Activated CD4-positive, alpha-beta memory T cell treated with anti-CD3 and anti-CD28 coated beads for 36 hours (primary cell): ENCODE measurements at regions not wholly inside any gene's neighbourhood (a gene's known extent, or its start where the extent isn't known, plus 50 kb on each side); places are given as distances from the start of the nearest gene placed in this dataset.
A peak's percentile ranks its signal among the peaks of the same experiment; 100 is the strongest.

Experiments used
- CTCF ChIA-PET: fragments of 350-600 bp; sonication (Branson Sonifier 250); formaldehyde crosslinking; loops from one replicate; lab custom pipeline; 2021; ENCODE audit warnings: antibody characterized with exemption, inconsistent platforms; lab: Charles Lee
- POLR2A ChIA-PET: fragments of 350-600 bp; sonication (Branson Sonifier 250); formaldehyde crosslinking; loops from one replicate; lab custom pipeline; 2021; ENCODE audit warnings: antibody characterized with exemption; lab: Charles Lee
- DNase-seq: peaks from one replicate; pipeline ENCODE4 v3.0.0-alpha.2; 2020
- H3K27ac Mint-ChIP-seq: one replicate; pipeline ENCODE4 v1.8.0; 2021; ENCODE audit warnings: mixed read lengths
- H3K27me3 Mint-ChIP-seq: one replicate; pipeline ENCODE4 v1.8.0; 2021; ENCODE audit warnings: mixed read lengths
- H3K36me3 Mint-ChIP-seq: one replicate; pipeline ENCODE4 v1.8.0; 2021; ENCODE audit warnings: mixed read lengths
- H3K4me1 Mint-ChIP-seq: one replicate; pipeline ENCODE4 v1.8.0; 2021; ENCODE audit warnings: low read depth, mixed read lengths
- H3K4me3 Mint-ChIP-seq: one replicate; pipeline ENCODE4 v1.8.0; 2021; ENCODE audit warnings: mild to moderate bottlenecking, mixed read lengths
- H3K9me3 Mint-ChIP-seq: one replicate; pipeline ENCODE4 v1.8.0; 2021; ENCODE audit warnings: mixed read lengths
- intact Hi-C: fragments of 100-400 bp; cut with micrococcal nuclease; formaldehyde crosslinking; loops from one replicate; pipeline ENCODE4 v1.15.1; 2023

DNA sequence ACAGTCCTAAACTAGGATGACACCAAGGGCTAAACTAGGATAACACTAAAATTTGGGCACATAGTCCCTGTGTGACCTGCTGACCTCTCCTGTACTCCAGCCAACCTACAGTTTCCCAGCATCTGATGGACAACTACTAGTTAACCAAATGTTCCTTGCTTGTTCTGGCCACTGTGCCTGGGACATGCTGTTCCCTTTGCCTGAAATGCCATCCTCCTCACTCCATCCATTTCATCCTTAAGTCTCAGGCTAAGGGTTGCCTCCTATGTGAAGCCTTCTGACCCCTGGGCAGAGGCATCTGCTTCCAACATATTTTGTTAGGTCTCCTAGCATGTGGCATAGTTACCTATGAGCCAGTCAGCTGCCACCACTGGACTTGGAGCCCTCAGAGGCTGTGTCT, 204.9 kb upstream of the JUN start:
- H3K4me1 Mint-ChIP-seq, result peaks cover 4% of the 10 kb centered on the region
- no peaks in the 10 kb centered on the region for H3K27me3 Mint-ChIP-seq
- no peak overlapping the region for H3K4me3 Mint-ChIP-seq
- intact Hi-C loops, result no loop called here
- no peaks in the 10 kb centered on the region for H3K36me3 Mint-ChIP-seq
- CTCF ChIA-PET, result no interaction called here
- POLR2A ChIA-PET, result no interaction called here
- DNase-seq, result no peak
- no peak overlapping the region for H3K27ac Mint-ChIP-seq
- H3K9me3 Mint-ChIP-seq, result no peaks in the 10 kb centered on the region

DNA sequence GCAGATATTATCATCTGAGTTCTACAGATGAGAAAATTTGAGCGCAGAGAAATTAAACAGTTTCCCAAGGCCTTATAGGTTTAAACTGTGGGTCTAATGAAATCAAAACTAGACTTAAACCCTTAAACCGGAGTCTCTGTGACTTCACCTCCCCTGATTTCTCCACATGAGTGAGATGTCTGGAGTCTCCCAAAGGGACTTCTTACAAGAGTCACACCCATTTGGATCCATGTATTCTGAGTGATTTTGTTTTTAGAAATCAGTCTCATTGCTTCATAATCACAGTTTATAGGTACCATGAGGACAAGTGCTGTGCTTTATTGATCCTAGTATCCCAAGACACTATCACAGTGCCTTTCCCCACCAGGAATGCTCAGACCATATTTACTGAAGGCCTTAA, 206.0 kb upstream of the JUN start:
- Mint-ChIP-seq H3K4me3 (no peak overlapping the region), H3K27ac (no peak overlapping the region), H3K4me1 (peaks cover 4% of the 10 kb centered on the region), H3K27me3 (peaks cover 2% of the 10 kb centered on the region), H3K36me3 (no peaks in the 10 kb centered on the region), H3K9me3 (no peaks in the 10 kb centered on the region)
- CTCF ChIA-PET, result no interaction called here
- POLR2A ChIA-PET, result no interaction called here
- intact Hi-C loops, result no loop called here
- no peak for DNase-seq

DNA sequence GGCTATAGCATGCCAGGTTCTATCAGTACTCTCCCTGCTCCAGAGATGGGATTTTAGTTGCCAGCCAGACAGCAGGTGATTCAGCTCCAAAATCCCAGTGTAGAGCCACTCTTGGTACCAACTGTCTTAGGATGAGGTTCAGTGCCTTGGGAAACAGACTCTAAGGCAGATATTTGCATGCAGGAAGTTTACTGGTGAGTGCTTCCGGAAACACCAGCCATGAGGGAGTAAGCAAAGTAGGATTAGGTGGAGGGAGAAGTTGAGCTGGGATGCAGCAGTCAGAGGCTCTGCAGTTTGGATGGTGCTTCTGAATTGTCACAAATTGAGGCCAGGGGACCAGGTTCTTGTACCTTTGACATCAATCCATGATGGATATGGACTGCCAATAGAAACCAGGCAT, 207.5 kb upstream of the JUN start:
- DNase-seq, result no peak
- no peak overlapping the region for H3K27ac Mint-ChIP-seq
- peaks cover 4% of the 10 kb centered on the region for H3K4me1 Mint-ChIP-seq
- no peaks in the 10 kb centered on the region for H3K9me3 Mint-ChIP-seq
- H3K27me3 Mint-ChIP-seq, result peaks cover 2% of the 10 kb centered on the region
- H3K36me3 Mint-ChIP-seq, result no peaks in the 10 kb centered on the region
- H3K4me3 Mint-ChIP-seq, result no peak overlapping the region
- POLR2A ChIA-PET, result no interaction called here
- CTCF ChIA-PET, result no interaction called here
- intact Hi-C loops, result no loop called here

DNA sequence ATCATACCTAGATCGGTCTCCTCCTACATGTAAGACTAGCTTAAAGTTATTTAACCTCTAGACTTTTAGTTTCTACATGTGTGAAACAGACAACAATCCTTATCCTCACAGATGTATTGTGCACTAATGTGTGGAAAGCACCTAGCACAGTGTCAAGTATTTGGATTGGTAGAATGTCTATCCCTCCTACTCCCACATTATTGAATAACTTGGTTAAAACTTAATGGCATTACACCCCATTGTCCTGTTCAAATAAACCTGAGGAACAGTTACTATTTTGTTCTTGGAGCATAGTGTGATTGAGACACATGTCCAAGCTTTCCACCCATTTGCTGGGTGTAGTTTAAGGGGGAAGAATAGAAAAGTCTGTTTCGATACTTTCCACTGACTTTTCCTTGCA, 208.8 kb upstream of the JUN start:
- intact Hi-C loops, result no loop called here
- DNase-seq, result no peak
- CTCF ChIA-PET, result no interaction called here

DNA sequence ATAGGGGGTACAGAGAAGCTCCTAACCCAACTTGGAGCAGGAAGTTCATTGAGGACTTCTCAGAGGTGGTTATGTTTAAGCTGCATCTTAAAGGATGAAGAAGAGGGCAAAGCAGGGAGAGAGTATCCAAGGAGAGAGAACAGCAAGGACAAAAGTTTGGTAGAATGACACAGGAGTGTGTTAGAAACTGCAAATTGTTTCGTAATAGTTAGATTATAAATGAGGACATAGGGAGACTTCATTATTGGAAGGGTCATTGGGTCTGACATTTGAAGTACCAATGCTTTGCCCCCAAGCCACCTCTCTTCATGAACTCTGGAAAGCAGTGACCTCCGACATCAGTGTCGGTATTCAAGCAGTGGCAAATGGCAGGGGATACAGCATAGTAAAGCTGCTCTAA, 209.6 kb upstream of the JUN start:
- intact Hi-C loops, result no loop called here
- CTCF ChIA-PET, result no interaction called here
- Mint-ChIP-seq H3K27me3 (peaks cover 2% of the 10 kb centered on the region), H3K36me3 (no peaks in the 10 kb centered on the region), H3K4me1 (peaks cover 4% of the 10 kb centered on the region), H3K9me3 (no peaks in the 10 kb centered on the region), H3K4me3 (no peak overlapping the region), H3K27ac (no peak overlapping the region)
- POLR2A ChIA-PET, result no interaction called here
- DNase-seq, result no peak

More for the DNA sequence above, 208.8 kb upstream of the JUN start:
- no peaks in the 10 kb centered on the region for H3K36me3 Mint-ChIP-seq
- H3K27ac Mint-ChIP-seq, result no peak overlapping the region
- H3K9me3 Mint-ChIP-seq, result no peaks in the 10 kb centered on the region
- H3K27me3 Mint-ChIP-seq, result peaks cover 2% of the 10 kb centered on the region
- peaks cover 4% of the 10 kb centered on the region for H3K4me1 Mint-ChIP-seq
- POLR2A ChIA-PET, result no interaction called here
- no peak overlapping the region for H3K4me3 Mint-ChIP-seq

GRCh38 chr1:58994664-58995063, 210.8 kb upstream of the JUN start:
- no peak overlapping the region for H3K4me3 Mint-ChIP-seq
- H3K4me1 Mint-ChIP-seq, result peaks cover 6% of the 10 kb centered on the region
- intact Hi-C loops, result no loop called here
- CTCF ChIA-PET, result no interaction called here
- POLR2A ChIA-PET, result no interaction called here
- DNase-seq, result no peak
- H3K36me3 Mint-ChIP-seq, result no peaks in the 10 kb centered on the region
- H3K27me3 Mint-ChIP-seq, result peaks cover 2% of the 10 kb centered on the region
- no peaks in the 10 kb centered on the region for H3K9me3 Mint-ChIP-seq
- H3K27ac Mint-ChIP-seq, result no peak overlapping the region

GRCh38 chr1:58996341-58997059, 212.7 kb upstream of the JUN start:
- POLR2A ChIA-PET, result no interaction called here
- no peak overlapping the region for H3K4me3 Mint-ChIP-seq
- H3K9me3 Mint-ChIP-seq, result no peaks in the 10 kb centered on the region
- H3K27ac Mint-ChIP-seq, result no peak overlapping the region
- no peak for DNase-seq
- CTCF ChIA-PET, result interaction anchor here (1.3 kb wide), 1 partner anchor 9 kb away, joined by 3 read pairs; no protein-coding TSS in a partner anchor
- peaks cover 2% of the 10 kb centered on the region for H3K27me3 Mint-ChIP-seq
- peaks cover 6% of the 10 kb centered on the region for H3K4me1 Mint-ChIP-seq
- H3K36me3 Mint-ChIP-seq, result no peaks in the 10 kb centered on the region
- intact Hi-C loops, result no loop called here

DNA sequence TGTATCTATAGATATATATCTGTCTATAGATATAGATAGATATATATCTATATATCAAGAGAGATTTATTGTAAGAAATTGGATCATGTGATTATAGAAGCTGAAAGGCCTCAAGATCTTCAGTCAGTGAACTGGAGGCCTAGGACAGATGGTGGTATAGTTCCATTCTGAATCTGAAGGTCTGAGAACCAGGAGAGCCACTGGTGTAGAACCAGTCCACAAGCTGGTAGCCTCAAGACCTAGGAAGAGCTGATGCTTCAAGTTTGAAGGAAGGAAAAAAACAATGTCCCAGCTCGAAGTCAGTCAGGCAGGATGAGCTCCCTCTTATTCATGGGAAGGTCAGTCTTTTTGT, 213.2 kb upstream of the JUN start:
- POLR2A ChIA-PET, result no interaction called here
- no peaks in the 10 kb centered on the region for H3K9me3 Mint-ChIP-seq
- CTCF ChIA-PET, result no interaction called here

DNA sequence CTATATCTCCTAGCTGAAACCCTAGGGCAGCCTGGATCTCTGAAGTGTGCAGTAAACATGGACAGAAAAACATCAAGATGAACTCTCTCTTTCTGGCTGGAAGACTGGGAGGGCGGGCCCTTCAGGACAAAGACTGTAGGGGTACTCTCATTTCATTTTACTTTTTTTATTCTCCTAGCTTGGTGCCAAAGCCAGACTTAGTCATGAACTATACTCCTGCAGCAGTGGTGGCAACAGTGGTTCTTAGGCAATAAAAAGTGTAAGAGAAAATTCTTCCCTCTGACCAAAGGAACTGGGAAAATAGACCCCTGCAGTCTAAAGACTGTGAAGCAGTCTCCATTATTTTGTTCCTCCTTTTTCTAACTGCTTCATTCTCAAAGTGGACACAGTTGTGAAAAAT, 213.8 kb upstream of the JUN start:
- Mint-ChIP-seq H3K9me3 (no peaks in the 10 kb centered on the region), H3K27me3 (peaks cover 2% of the 10 kb centered on the region), H3K27ac (no peak overlapping the region), H3K36me3 (no peaks in the 10 kb centered on the region), H3K4me3 (no peak overlapping the region), H3K4me1 (peaks cover 6% of the 10 kb centered on the region)
- POLR2A ChIA-PET, result no interaction called here
- CTCF ChIA-PET, result interaction anchor here (0.7 kb wide), 1 partner anchor 294 kb away, joined by 4 read pairs; no protein-coding TSS in a partner anchor
- DNase-seq, result no peak
- intact Hi-C loops, result no loop called here

More for the DNA sequence above, 213.2 kb upstream of the JUN start:
- H3K36me3 Mint-ChIP-seq, result no peaks in the 10 kb centered on the region
- intact Hi-C loops, result no loop called here
- peaks cover 6% of the 10 kb centered on the region for H3K4me1 Mint-ChIP-seq
- DNase-seq, result no peak
- H3K4me3 Mint-ChIP-seq, result no peak overlapping the region
- no peak overlapping the region for H3K27ac Mint-ChIP-seq
- peaks cover 2% of the 10 kb centered on the region for H3K27me3 Mint-ChIP-seq

GRCh38 chr1:58999676-59000075, 215.8 kb upstream of the JUN start:
- no peak overlapping the region for H3K27ac Mint-ChIP-seq
- POLR2A ChIA-PET, result no interaction called here
- peaks cover 7% of the 10 kb centered on the region for H3K4me1 Mint-ChIP-seq
- CTCF ChIA-PET, result no interaction called here
- H3K36me3 Mint-ChIP-seq, result no peaks in the 10 kb centered on the region
- DNase-seq, result no peak
- H3K27me3 Mint-ChIP-seq, result no peaks in the 10 kb centered on the region
- intact Hi-C loops, result no loop called here
- no peaks in the 10 kb centered on the region for H3K9me3 Mint-ChIP-seq
- no peak overlapping the region for H3K4me3 Mint-ChIP-seq

DNA sequence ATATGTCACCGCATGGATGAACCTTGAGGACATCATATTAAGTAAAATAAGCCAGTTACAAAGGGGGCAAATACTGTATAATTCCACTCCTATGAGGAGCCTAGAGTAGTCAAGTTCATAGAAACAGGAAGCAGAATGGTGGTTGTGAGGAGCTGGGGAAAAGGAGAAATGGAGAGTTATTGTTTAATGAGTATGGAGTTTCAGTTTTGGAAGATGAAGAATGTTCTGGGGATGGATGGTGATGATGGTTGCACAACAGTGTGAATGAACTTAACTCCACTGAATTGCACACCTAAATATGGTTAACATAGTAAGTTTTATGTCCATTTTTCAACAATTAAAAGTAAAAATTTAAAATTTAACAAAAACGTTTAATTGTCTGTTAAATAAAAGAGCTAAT, 220.9 kb upstream of the JUN start:
- H3K4me3 Mint-ChIP-seq, result no peak overlapping the region
- DNase-seq, result no peak
- intact Hi-C loops, result loop anchor here (5.0 kb wide), 3 partner anchors 102 to 428 kb away; partner anchors contain the start of gene JUN
- H3K4me1 Mint-ChIP-seq, result peaks cover 37% of the 10 kb centered on the region
- no peaks in the 10 kb centered on the region for H3K36me3 Mint-ChIP-seq
- ChIA-PET POLR2A (no interaction called here), CTCF (interaction anchor here (0.8 kb wide), 1 partner anchor 9 kb away, joined by 3 read pairs; no protein-coding TSS in a partner anchor)
- peaks cover under 1% of the 10 kb centered on the region for H3K27me3 Mint-ChIP-seq
- no peak overlapping the region for H3K27ac Mint-ChIP-seq
- no peaks in the 10 kb centered on the region for H3K9me3 Mint-ChIP-seq

DNA sequence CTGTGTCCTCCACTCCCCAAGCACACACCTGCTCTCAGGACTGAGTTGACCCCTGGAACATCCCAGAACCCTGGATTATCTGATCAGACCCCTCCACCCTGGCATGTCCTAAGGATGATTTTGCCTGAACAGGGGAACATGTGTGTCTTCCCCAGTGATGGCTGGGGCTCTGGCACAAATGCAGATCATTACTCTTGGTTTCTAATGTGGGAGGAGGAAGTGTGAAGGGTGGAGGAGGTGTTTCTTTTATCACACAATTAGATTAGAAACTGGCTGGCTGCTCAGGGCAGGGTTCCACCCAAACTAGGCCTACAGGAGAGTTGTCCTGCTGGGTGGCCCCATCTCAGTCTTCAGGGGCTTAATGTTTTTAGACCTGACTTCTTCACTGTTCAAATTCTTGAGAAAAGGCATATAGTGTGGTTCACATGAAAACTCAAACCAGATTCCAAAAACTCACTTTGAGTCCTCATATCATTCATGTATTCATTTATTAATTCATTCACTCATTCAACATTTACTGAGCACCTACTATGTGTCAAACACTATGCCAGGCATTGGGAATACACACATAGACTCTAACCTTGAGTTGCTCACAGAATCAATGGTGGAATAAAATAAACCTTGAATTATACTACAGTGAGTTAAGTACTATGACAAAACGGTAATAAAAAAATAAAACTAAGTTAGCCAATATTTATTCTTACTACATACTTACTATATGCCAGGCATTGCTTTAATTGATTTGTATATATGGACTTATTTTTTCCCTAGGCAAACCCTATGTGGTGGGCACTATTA, 221.8 kb upstream of the JUN start:
- ChIA-PET CTCF (interaction anchor here (0.8 kb wide), 1 partner anchor 10 kb away, joined by 3 read pairs; no protein-coding TSS in a partner anchor), POLR2A (interaction anchor here (0.6 kb wide), 1 partner anchor 47 kb away, joined by 3 read pairs; no protein-coding TSS in a partner anchor)
- no peak overlapping the region for H3K27ac Mint-ChIP-seq
- H3K27me3 Mint-ChIP-seq, result peaks cover 1% of the 10 kb centered on the region
- H3K4me1 Mint-ChIP-seq, result peaks cover 37% of the 10 kb centered on the region
- peak; percentile 23 for DNase-seq
- no peaks in the 10 kb centered on the region for H3K9me3 Mint-ChIP-seq
- H3K36me3 Mint-ChIP-seq, result no peaks in the 10 kb centered on the region
- H3K4me3 Mint-ChIP-seq, result no peak overlapping the region
- intact Hi-C loops, result loop anchor here (5.0 kb wide), 3 partner anchors 103 to 427 kb away; partner anchors contain the start of gene JUN
